Activated T-helper 2 cell treated with anti-CD3 and anti-CD28 coated beads, Interferon-gamma antibody, Interleukin-2, Interleukin-4, amounts not matched to agents 10 μg/mL and 5 μg/mL and 100 μg/mL, durations not matched to agents 14 hours and 24 hours and 36 hours (primary cell): ENCODE measurements at regions not wholly inside any gene's neighbourhood (a gene's known extent, or its start where the extent isn't known, plus 50 kb on each side); places are given as distances from the start of the nearest gene placed in this dataset.

Experiments used
- DNase-seq: peaks from one replicate; pipeline ENCODE4 v3.0.0; 2021; ENCODE audit warnings: low spot score
- H3K27ac Mint-ChIP-seq: one replicate; pipeline ENCODE4 v1.8.0; 2021; ENCODE audit warnings: mixed read lengths
- H3K27me3 Mint-ChIP-seq: one replicate; pipeline ENCODE4 v1.8.0; 2021; ENCODE audit warnings: low read depth, mixed read lengths
- H3K36me3 Mint-ChIP-seq: one replicate; pipeline ENCODE4 v1.8.0; 2021; ENCODE audit warnings: low read depth, mixed read lengths
- H3K4me1 Mint-ChIP-seq: one replicate; pipeline ENCODE4 v1.8.0; 2021; ENCODE audit warnings: low read depth, mixed read lengths
- H3K4me3 Mint-ChIP-seq: one replicate; pipeline ENCODE4 v1.8.0; 2021; ENCODE audit warnings: low read depth, mild to moderate bottlenecking, moderate library complexity, mixed read lengths
- H3K9me3 Mint-ChIP-seq: one replicate; pipeline ENCODE4 v1.8.0; 2021; ENCODE audit warnings: mixed read lengths
- intact Hi-C: fragments of 100-400 bp; cut with micrococcal nuclease; formaldehyde crosslinking; loops from one replicate; pipeline ENCODE4 v1.15.1; 2023

DNA sequence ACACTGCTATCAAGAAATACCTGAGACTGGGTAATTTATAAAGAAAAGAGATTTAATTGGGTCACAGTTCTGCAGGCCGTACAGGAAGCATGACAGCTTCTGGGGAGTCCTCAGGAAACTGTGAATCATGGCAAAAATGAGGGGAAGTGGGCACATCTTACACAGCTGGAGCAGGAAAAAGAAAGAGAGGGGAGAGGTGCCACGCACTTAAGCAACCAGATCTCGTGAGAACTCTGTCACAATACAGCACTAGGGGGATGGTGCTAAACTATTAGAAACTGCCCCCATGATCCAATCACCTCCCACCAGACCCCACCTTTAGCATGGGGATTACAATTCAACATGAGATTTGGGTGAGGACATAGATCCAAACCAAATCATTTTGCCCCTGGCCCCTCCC is 105.5 kb upstream of the CPLX2 start:
- intact Hi-C loops, result no loop called here
- H3K4me3 Mint-ChIP-seq, result no peak overlapping the region
- no peaks in the 10 kb centered on the region for H3K4me1 Mint-ChIP-seq

DNA sequence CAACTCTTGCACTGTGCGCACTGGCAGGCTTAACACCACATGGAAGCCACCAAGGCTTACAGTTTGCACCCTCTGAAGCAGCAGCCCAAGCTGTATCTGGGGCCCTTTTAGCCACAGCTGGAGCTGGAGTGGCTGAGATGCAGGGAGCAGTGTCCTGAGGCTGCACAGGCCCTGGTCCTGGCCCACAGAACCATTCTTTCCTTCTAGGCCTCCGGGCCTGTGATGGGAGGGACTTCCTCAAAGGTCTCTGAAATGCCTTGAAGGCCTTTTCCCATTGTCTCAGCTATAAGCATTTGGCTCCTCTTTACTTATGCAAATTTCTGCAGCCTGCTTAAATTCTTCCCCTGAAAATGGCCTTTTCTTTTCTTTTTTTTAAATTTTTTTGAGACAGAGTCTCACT is 104.4 kb upstream of the CPLX2 start:
- H3K4me1 Mint-ChIP-seq, result no peaks in the 10 kb centered on the region
- peaks cover 5% of the 10 kb centered on the region for H3K9me3 Mint-ChIP-seq
- intact Hi-C loops, result no loop called here
- H3K27me3 Mint-ChIP-seq, result peaks cover 12% of the 10 kb centered on the region
- no peak overlapping the region for H3K27ac Mint-ChIP-seq
- no peaks in the 10 kb centered on the region for H3K36me3 Mint-ChIP-seq
- no peak overlapping the region for H3K4me3 Mint-ChIP-seq
- DNase-seq, result no peak

More for the DNA sequence above, 105.5 kb upstream of the CPLX2 start:
- Mint-ChIP-seq H3K36me3 (no peaks in the 10 kb centered on the region), H3K9me3 (peaks cover 5% of the 10 kb centered on the region), H3K27ac (no peak overlapping the region), H3K27me3 (peaks cover 5% of the 10 kb centered on the region)
- DNase-seq, result no peak

DNA sequence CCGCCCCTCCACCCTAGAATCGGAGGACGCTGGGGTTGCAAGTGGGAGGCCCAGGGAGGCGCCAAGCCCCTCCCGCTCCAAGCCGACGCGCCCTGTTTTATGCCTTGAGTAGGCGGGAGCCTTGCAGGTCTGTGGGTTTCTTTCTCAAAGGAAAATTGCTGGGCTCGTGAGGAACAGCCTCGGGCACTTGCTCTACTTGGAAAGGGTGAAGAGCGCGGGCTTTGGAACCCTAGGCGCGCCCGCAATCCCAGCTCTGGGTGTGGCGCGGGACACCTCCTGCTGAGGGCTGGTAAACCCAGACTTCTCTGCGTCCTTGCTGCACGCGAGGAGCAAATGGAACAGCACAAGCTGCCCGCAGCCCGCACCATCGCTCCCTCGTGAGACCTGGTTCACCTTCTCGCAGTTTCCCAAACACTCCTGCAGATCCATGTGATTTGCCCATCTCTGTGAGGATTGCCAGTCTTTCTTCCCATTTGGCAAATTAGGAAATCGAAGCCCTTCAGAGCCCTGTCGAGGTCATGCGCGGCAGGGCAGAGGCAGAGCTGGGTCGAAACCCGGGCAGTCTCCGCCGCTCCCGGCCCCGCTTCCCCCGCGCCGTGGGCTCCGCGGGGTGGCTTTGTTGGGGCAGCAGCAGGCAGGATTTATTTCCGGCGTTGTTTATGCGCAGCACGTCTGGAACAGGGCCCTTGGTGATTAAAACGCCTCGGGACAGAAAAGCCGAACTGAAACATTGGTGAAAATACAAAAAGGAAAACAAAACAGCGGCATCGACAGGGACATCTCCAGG is 98.4 kb upstream of the CPLX2 start:
- Mint-ChIP-seq H3K9me3 (peaks cover under 1% of the 10 kb centered on the region), H3K27me3 (peaks cover 40% of the 10 kb centered on the region), H3K36me3 (no peaks in the 10 kb centered on the region), H3K4me3 (no peak overlapping the region), H3K4me1 (no peaks in the 10 kb centered on the region), H3K27ac (no peak overlapping the region)
- no peak for DNase-seq
- intact Hi-C loops, result no loop called here

DNA sequence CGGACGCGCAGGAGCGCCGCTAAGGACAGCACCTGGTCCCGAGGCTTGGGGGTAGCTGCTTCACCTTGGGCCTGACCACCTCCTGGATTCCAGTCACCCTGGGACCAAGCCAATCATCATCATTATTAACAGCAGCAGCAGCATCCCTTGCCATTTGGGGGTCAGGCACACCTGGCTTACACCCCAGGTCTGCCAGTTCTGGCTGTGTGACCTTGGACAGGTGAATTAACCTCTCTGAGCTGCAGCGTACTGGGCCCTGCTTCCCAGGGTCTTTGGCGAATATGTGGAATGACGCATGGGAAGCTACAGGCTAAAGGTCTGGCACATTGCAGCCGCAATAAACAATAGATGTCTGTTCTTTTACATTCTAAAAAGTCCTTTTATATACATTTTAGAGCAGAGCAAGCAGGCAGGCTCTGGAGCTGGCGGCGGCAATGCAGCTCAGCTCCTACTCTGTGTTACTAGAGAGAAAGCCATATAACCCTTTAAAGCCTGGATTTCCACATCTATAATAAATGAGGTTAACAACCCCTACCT is 97.8 kb upstream of the CPLX2 start:
- intact Hi-C loops, result no loop called here
- DNase-seq, result no peak
- Mint-ChIP-seq H3K36me3 (no peaks in the 10 kb centered on the region), H3K9me3 (no peaks in the 10 kb centered on the region), H3K4me1 (no peaks in the 10 kb centered on the region), H3K27ac (no peak overlapping the region), H3K4me3 (no peak overlapping the region), H3K27me3 (peaks cover 40% of the 10 kb centered on the region)

DNA sequence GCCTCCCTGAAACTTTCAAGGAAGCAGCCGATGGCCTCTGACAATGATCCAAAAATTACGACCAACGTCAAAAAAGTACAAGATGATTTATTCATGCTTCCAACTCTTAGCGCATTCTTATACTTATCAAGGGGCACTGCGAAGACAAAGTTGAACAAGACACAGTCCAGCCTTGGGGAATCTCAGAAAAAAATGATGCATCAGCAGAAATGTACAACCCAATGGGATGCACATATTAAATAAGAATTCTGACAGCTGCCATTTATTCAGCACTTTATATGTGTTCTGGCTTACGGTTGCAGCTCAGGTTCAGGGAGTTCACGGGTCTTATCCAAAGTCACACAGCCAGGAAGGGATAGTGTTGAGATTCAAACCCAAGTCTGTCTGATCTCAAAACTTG is 96.0 kb upstream of the CPLX2 start:
- no peak for DNase-seq
- peaks cover 45% of the 10 kb centered on the region for H3K27me3 Mint-ChIP-seq
- no peaks in the 10 kb centered on the region for H3K36me3 Mint-ChIP-seq
- no peaks in the 10 kb centered on the region for H3K4me1 Mint-ChIP-seq
- H3K9me3 Mint-ChIP-seq, result no peaks in the 10 kb centered on the region
- intact Hi-C loops, result no loop called here
- H3K4me3 Mint-ChIP-seq, result no peak overlapping the region
- H3K27ac Mint-ChIP-seq, result no peak overlapping the region

DNA sequence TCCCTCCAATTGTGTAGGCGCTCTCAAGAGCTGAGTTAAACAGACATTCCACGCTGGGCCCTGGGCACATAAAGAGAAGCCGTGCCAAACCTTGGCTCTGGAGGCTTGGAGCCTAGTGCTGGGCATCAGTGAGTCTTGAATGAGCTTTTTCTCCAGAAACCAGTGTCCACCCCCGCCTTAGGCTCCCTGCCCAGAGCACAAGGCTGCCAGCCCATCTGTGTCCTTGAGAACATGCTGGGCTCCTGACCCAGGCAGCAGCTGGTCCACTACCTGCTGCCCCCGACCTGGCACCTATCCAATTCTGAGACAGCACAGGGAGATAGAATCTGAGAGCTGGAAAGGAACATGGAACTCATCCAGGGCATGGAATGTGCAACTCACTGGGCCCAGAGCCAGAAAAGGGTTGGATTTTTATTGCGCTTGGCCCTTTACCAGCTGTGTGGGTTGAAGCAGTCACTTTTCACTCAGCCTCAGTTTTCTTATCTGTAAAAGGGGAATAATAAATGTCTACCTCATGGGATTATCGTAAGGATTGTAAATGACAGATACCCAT is 92.4 kb upstream of the CPLX2 start:
- Mint-ChIP-seq H3K36me3 (no peaks in the 10 kb centered on the region), H3K9me3 (no peaks in the 10 kb centered on the region), H3K27ac (no peak overlapping the region), H3K4me3 (no peak overlapping the region), H3K27me3 (peaks cover 22% of the 10 kb centered on the region), H3K4me1 (no peaks in the 10 kb centered on the region)
- intact Hi-C loops, result no loop called here
- no peak for DNase-seq

DNA sequence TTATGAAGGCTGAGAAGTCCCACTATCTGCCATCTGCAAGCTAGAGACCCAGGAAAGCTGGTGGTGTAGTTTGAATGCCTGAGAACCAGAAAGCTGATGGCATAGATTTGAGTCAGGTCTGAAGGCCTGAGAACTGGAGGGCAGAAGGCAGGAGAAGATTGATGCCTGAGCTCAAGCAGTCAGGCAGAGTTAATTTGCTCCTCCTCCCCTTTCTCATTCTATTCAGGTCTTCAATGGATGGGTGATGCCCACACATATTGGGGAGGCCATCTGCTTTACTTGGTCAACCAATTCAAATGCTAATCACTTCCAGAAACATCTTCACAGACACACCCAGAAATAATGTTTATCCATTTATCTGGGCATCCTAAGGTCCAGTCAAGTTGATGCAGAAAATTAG is 87.6 kb upstream of the CPLX2 start:
- Mint-ChIP-seq H3K36me3 (no peaks in the 10 kb centered on the region), H3K4me1 (no peaks in the 10 kb centered on the region), H3K4me3 (no peak overlapping the region), H3K27ac (no peak overlapping the region), H3K27me3 (peaks cover 14% of the 10 kb centered on the region), H3K9me3 (no peaks in the 10 kb centered on the region)
- intact Hi-C loops, result no loop called here
- DNase-seq, result no peak

DNA sequence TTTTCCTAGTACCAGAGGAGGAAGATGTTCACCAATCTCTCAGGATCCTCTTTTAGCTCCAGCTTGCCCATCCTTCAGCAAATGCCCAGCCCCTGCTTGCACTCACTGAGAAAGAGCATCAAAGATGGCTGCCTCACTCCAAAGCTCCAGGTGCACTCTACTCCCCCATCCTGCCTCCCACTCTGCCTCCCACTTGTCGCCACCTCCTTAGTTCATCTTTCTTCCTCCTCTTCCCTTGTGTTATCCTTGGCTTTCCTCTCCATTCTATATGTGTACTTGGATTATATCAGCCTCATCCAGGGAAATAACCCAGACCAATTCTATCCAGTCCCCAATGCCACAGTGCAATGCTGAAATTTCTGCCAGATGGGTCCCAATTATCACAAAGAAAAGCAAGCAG is 87.1 kb upstream of the CPLX2 start:
- no peaks in the 10 kb centered on the region for H3K36me3 Mint-ChIP-seq
- intact Hi-C loops, result no loop called here
- H3K27ac Mint-ChIP-seq, result no peak overlapping the region
- H3K4me1 Mint-ChIP-seq, result no peaks in the 10 kb centered on the region
- no peaks in the 10 kb centered on the region for H3K9me3 Mint-ChIP-seq
- peaks cover 14% of the 10 kb centered on the region for H3K27me3 Mint-ChIP-seq
- no peak for DNase-seq
- no peak overlapping the region for H3K4me3 Mint-ChIP-seq

DNA sequence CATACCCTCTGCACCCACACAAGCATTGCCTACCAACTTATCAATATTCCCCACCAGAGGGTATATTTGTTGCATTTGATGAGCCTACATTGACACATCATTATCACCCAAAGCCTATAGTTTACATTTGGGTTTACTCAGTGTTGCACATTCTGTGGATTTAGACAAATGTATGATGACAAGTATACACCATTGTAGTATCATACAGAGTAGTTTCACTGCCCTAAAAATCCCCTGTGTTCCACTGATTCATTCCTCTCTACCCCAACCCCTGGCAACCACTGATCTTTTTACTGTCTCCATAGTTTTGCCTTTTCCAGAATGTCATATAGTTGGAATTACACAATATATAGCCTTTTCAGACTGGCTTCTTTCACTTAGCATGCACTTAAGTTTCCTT is 85.7 kb upstream of the CPLX2 start:
- no peak for DNase-seq
- peaks cover 12% of the 10 kb centered on the region for H3K27me3 Mint-ChIP-seq
- H3K4me1 Mint-ChIP-seq, result no peaks in the 10 kb centered on the region
- no peak overlapping the region for H3K27ac Mint-ChIP-seq
- H3K9me3 Mint-ChIP-seq, result no peaks in the 10 kb centered on the region
- H3K4me3 Mint-ChIP-seq, result no peak overlapping the region
- intact Hi-C loops, result no loop called here
- H3K36me3 Mint-ChIP-seq, result no peaks in the 10 kb centered on the region

DNA sequence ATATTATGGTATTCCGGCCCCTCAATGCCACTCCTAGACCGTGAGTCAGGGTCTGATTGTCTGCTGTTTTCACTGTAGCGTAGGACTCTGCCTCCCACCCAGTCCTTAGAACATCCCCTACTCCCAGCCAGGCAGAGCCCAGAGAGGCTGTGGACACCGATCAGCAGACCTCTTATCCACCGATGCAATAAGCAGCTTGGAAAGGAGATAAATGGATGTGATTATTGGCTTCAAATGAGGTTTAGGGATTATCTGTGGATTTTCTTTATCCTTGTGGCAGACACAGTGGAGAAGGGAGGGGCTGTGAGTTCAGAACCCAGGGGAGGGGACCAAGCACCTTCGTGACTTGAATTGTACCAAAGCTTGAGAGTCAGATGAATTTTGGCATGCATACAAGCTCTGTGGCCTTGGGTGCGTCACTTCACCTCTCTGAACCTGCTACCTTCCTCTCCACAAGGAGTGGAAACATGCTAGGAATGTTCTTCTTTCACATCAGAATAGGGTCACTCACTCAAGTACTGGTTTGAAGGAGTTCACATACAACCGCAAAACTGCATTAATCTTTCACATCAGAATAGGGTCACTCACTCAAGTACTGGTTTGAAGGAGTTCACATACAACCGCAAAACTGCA is 83.1 kb upstream of the CPLX2 start:
- Mint-ChIP-seq H3K36me3 (no peaks in the 10 kb centered on the region), H3K4me1 (no peaks in the 10 kb centered on the region), H3K4me3 (no peak overlapping the region), H3K9me3 (no peaks in the 10 kb centered on the region), H3K27me3 (peaks cover 11% of the 10 kb centered on the region), H3K27ac (no peak overlapping the region)
- no peak for DNase-seq
- intact Hi-C loops, result no loop called here

DNA sequence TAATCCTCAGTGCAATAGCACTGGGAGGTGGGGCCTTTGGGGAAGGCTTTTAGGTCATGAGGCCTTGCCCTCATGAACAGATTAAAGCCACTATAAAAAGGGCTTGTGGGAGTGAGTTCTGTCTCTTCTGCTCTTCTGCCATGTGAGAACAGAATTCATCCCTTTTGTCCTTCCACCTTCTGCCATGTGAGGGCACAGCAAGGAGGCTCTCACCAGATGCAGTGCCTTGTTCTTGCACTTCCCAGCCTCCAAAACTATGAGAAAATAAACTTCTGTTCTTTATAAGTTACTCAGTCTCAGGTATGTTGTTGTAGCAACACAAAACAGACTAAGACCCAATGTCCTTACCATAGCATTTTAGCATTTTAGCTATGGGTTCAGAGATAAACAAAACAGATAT is 81.7 kb upstream of the CPLX2 start:
- Mint-ChIP-seq H3K4me3 (no peak overlapping the region), H3K36me3 (no peaks in the 10 kb centered on the region), H3K27ac (no peak overlapping the region), H3K9me3 (no peaks in the 10 kb centered on the region), H3K4me1 (no peaks in the 10 kb centered on the region), H3K27me3 (peaks cover 13% of the 10 kb centered on the region)
- intact Hi-C loops, result no loop called here
- DNase-seq, result no peak

DNA sequence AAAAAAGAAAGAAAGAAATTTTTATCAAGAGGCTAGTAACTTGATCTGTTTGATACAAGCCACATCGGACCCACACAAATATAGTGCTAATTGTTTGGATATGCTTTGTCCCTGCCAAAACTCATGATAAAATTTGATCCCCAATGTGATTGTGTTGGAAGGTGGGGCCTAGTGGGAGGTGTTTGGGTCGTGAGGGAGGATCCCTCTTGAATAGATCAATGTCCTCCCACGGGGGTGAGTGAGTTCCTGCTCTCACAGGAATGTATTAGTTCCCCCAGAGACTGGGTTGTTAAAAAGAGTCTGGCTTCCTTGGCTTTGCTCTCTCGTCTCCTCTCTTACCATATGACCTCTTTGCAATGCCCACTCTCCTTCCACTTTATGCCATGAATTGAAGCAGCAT is 80.6 kb upstream of the CPLX2 start:
- intact Hi-C loops, result no loop called here
- Mint-ChIP-seq H3K27ac (no peak overlapping the region), H3K4me3 (no peak overlapping the region), H3K9me3 (no peaks in the 10 kb centered on the region), H3K4me1 (no peaks in the 10 kb centered on the region), H3K27me3 (peaks cover 22% of the 10 kb centered on the region), H3K36me3 (no peaks in the 10 kb centered on the region)
- DNase-seq, result no peak

DNA sequence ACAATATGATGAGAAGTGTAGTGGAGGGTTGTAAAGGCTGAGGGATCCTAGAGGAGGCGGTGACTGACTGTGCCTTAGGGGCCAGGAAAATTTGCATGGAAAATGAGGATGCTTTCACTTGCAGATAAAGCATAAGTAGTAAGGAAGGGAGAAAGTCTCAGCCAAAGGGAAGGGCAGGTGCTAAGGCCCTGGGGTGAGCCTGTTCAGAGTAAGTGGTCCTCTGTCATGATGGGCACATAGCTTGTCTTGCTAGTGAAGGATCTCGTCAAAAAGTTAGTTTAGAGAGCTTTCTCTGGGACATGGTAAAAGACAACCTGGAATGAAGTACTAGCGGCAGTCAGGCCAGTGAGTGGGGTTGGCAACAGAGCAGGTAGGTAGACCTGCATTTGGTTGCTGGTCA is 75.4 kb upstream of the CPLX2 start:
- peaks cover 37% of the 10 kb centered on the region for H3K27me3 Mint-ChIP-seq
- H3K36me3 Mint-ChIP-seq, result no peaks in the 10 kb centered on the region
- intact Hi-C loops, result loop anchor here (1.0 to 5.0 kb wide), 2 partner anchors 75 to 139 kb away; partner anchors contain the start of genes CPLX2 and HRH2
- H3K27ac Mint-ChIP-seq, result no peak overlapping the region
- no peak for DNase-seq
- H3K9me3 Mint-ChIP-seq, result no peaks in the 10 kb centered on the region
- no peaks in the 10 kb centered on the region for H3K4me1 Mint-ChIP-seq
- no peak overlapping the region for H3K4me3 Mint-ChIP-seq
